ENCODE measurements at regions not wholly inside any gene's neighbourhood (a gene's known extent, or its start where the extent isn't known, plus 50 kb on each side); places are given as distances from the start of the nearest gene placed in this dataset.
"Not testable (repeated sequence)": the region's sequence is repeated elsewhere in the genome, so short reads cannot be mapped to it uniquely, and the experiment has no call there.

GRCh38 chr10:94225589-94225988, 137.2 kb downstream of the NOC3L start:
- DNase-seq (ENCODE audit: low read depth), result peak; percentile 19

- no peak for DNase-seq (ENCODE audit: low read depth)
Measured at GRCh38 chr10:94230134-94230785, 132.5 kb downstream of the NOC3L start.

- no peak for DNase-seq (ENCODE audit: low read depth)
Measured at GRCh38 chr10:94232711-94233383, 129.9 kb downstream of the NOC3L start.

- no peak for DNase-seq (ENCODE audit: low read depth)
Measured at GRCh38 chr10:94235461-94235860, 127.3 kb downstream of the NOC3L start.

- DNase-seq (ENCODE audit: low read depth), result no peak
Measured at GRCh38 chr10:94238006-94238617, 124.6 kb downstream of the NOC3L start.

- DNase-seq (ENCODE audit: low read depth), result no peak
Measured at GRCh38 chr10:94239696-94240095, 123.0 kb downstream of the NOC3L start.

- DNase-seq (ENCODE audit: low read depth), result no peak
Measured at GRCh38 chr10:94240491-94240890, 122.2 kb downstream of the NOC3L start.

- no peak for DNase-seq (ENCODE audit: low read depth)
Measured at GRCh38 chr10:94240901-94241300, 121.8 kb downstream of the NOC3L start.

- DNase-seq (ENCODE audit: low read depth), result no peak
Measured at GRCh38 chr10:94251098-94251497, 111.6 kb downstream of the NOC3L start.

GRCh38 chr10:94251568-94251967, 111.2 kb downstream of the NOC3L start:
- no peak for DNase-seq (ENCODE audit: low read depth)

- DNase-seq (ENCODE audit: low read depth), result not testable (repeated sequence)
Measured at GRCh38 chr10:94257407-94257806, 105.3 kb downstream of the NOC3L start.

- no peak for DNase-seq (ENCODE audit: low read depth)
Measured at GRCh38 chr10:94260455-94260854, 102.3 kb downstream of the NOC3L start.

- no peak for DNase-seq (ENCODE audit: low read depth)
Measured at GRCh38 chr10:94264085-94264484, 98.7 kb downstream of the NOC3L start.

GRCh38 chr10:94266091-94266490, 96.6 kb downstream of the NOC3L start:
- DNase-seq (ENCODE audit: low read depth), result no peak

- DNase-seq (ENCODE audit: low read depth), result no peak
Measured at GRCh38 chr10:94268652-94269051, 94.1 kb downstream of the NOC3L start.

GRCh38 chr10:94274142-94274787, 88.5 kb downstream of the NOC3L start:
- DNase-seq (ENCODE audit: low read depth), result no peak

- no peak for DNase-seq (ENCODE audit: low read depth)
Measured at GRCh38 chr10:94276140-94276539, 86.6 kb downstream of the NOC3L start.

- no peak for DNase-seq (ENCODE audit: low read depth)
Measured at GRCh38 chr10:94277450-94277849, 85.3 kb downstream of the NOC3L start.

- DNase-seq (ENCODE audit: low read depth), result peak; percentile 40
Measured at GRCh38 chr10:94279835-94280709, 82.7 kb downstream of the NOC3L start.

- DNase-seq (ENCODE audit: low read depth), result no peak
Measured at GRCh38 chr10:94281654-94282053, 81.1 kb downstream of the NOC3L start.

- DNase-seq (ENCODE audit: low read depth), result no peak
Measured at GRCh38 chr10:94282369-94282768, 80.4 kb downstream of the NOC3L start.
